Chondrocyte (in vitro differentiated cells): ENCODE measurements at regions not wholly inside any gene's neighbourhood (a gene's known extent, or its start where the extent isn't known, plus 50 kb on each side); places are given as distances from the start of the nearest gene placed in this dataset.

Experiments used
- DNase-seq: peaks from one replicate; pipeline ENCODE4 v3.0.0; 2021; ENCODE audit warnings: mixed read lengths, low spot score
- H3K27ac Mint-ChIP-seq: one replicate; pipeline ENCODE4 v1.8.0; 2021; ENCODE audit warnings: mild to moderate bottlenecking, moderate library complexity, mixed read lengths; ENCODE audit not compliant: unreplicated experiment
- H3K27me3 Mint-ChIP-seq: 2 replicates; pipeline ENCODE4 v1.8.0; 2021; ENCODE audit warnings: low read depth, mixed read lengths
- H3K36me3 Mint-ChIP-seq: 2 replicates; pipeline ENCODE4 v1.8.0; 2021; ENCODE audit warnings: low read depth, mixed read lengths
- H3K4me1 Mint-ChIP-seq: 2 replicates; pipeline ENCODE4 v1.8.0; 2021; ENCODE audit warnings: low read depth, mild to moderate bottlenecking, mixed read lengths
- H3K4me3 Mint-ChIP-seq: one replicate; pipeline ENCODE4 v1.8.0; 2021; ENCODE audit warnings: mild to moderate bottlenecking, moderate library complexity, mixed read lengths; ENCODE audit not compliant: unreplicated experiment
- H3K9me3 Mint-ChIP-seq: 2 replicates; pipeline ENCODE4 v1.8.0; 2021; ENCODE audit warnings: low read depth, mixed read lengths
- TF ChIP-seq, protein P1 (sequence below): fragments of 200-600 bp; sonication (generic); IDR thresholded peaks from 2 replicates; pipeline ENCODE4 v1.5.0; 2021; ENCODE audit warnings: antibody characterized with exemption, mild to moderate bottlenecking, moderate library complexity

DNA sequence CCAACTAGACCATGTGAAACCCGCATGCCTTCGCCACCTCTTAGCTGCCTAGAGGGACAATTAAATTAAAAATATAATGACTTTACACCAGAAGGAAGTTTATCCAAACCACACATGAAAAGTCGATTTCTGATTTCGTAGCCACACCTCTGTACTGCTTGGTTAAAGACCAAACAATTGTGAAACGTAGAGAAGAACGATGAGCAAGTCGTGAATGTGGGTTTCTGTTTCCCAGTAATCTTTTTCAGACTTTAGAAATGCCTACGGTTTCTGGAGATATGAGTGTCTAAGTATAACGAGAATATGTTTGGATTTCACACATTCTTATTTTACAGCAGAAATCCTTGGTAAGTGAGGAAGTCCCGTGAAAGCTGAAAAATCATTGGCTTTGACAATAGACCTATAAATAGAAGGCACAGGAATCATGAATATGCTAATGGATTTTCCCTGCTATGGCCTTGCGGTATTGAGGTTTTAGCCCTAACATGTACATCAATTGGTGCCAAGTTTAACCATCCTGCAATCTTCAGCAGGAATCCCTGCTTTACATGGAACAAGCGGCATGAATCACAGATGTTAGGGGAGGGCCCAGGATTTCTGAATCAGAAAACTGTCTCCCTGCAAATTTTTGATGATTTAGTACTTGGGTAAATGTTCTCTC is 105.6 kb downstream of the TTC32 start:
- no peaks in the 10 kb centered on the region for H3K27me3 Mint-ChIP-seq
- no peak for DNase-seq
- TF ChIP-seq, protein P1, sequence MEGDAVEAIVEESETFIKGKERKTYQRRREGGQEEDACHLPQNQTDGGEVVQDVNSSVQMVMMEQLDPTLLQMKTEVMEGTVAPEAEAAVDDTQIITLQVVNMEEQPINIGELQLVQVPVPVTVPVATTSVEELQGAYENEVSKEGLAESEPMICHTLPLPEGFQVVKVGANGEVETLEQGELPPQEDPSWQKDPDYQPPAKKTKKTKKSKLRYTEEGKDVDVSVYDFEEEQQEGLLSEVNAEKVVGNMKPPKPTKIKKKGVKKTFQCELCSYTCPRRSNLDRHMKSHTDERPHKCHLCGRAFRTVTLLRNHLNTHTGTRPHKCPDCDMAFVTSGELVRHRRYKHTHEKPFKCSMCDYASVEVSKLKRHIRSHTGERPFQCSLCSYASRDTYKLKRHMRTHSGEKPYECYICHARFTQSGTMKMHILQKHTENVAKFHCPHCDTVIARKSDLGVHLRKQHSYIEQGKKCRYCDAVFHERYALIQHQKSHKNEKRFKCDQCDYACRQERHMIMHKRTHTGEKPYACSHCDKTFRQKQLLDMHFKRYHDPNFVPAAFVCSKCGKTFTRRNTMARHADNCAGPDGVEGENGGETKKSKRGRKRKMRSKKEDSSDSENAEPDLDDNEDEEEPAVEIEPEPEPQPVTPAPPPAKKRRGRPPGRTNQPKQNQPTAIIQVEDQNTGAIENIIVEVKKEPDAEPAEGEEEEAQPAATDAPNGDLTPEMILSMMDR = no peak
- peaks cover 6% of the 10 kb centered on the region for H3K9me3 Mint-ChIP-seq
- no peaks in the 10 kb centered on the region for H3K36me3 Mint-ChIP-seq
- peak overlapping the region; percentile 67 for H3K27ac Mint-ChIP-seq
- H3K4me3 Mint-ChIP-seq = no peak overlapping the region
- peaks cover 45% of the 10 kb centered on the region for H3K4me1 Mint-ChIP-seq

DNA sequence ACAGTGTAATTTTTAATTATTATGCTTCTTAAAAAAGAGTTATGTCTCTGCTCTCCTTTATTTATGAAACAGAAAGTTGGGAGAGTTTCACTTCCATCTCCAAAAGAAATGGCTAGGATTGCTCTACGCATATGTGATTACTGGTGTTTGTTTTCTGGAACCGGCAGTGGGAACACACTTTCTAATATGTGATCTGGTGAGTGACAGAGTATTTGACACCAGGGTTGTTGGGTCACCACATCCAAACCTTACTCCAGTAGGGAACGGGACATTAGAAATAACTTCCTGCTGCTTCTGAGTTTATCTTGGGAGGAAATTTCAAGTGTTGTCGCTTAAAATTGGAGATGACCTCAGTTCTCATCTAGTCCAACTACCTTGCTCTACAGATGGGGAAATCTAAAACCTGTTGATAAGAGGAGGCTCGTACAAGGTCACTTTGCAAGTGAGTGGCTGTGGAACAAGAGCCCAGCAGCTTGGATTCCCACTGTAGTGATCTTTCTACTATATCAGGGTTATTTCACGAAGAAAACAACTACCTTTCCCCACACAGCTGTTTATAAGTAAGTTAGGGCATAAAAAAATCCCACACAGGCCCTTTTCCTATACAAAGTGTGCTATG is 108.5 kb downstream of the TTC32 start:
- no peak for DNase-seq
- Mint-ChIP-seq H3K36me3 (no peaks in the 10 kb centered on the region), H3K27ac (no peak overlapping the region), H3K9me3 (peaks cover 6% of the 10 kb centered on the region), H3K4me3 (no peak overlapping the region), H3K4me1 (peaks cover 42% of the 10 kb centered on the region), H3K27me3 (no peaks in the 10 kb centered on the region)
- TF ChIP-seq, protein P1 = no peak

DNA sequence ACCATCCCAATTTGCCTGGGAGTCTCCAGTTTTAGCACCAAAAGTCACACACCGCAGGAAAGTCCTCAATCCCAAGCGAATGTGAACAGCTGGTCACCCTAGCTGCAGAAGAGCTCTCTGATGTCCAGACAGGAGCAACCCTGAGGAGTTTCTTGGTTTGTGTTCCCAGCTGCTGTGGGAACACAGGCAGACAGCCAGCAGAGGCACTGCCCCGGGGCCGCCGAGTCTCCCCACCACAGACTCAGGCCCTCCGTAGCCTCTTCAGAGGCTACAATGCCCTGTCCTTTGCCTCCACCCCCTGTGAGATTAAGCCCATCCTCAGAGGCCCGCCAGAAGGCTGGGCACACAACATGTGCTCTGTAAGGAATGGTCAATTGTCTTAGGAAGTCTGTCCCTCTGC is 111.5 kb downstream of the TTC32 start:
- TF ChIP-seq, protein P1 = no peak
- no peak overlapping the region for H3K4me3 Mint-ChIP-seq
- H3K9me3 Mint-ChIP-seq = no peaks in the 10 kb centered on the region
- no peaks in the 10 kb centered on the region for H3K27me3 Mint-ChIP-seq
- DNase-seq = no peak
- peaks cover 39% of the 10 kb centered on the region for H3K4me1 Mint-ChIP-seq
- no peaks in the 10 kb centered on the region for H3K36me3 Mint-ChIP-seq
- H3K27ac Mint-ChIP-seq = peak overlapping the region; percentile 39

DNA sequence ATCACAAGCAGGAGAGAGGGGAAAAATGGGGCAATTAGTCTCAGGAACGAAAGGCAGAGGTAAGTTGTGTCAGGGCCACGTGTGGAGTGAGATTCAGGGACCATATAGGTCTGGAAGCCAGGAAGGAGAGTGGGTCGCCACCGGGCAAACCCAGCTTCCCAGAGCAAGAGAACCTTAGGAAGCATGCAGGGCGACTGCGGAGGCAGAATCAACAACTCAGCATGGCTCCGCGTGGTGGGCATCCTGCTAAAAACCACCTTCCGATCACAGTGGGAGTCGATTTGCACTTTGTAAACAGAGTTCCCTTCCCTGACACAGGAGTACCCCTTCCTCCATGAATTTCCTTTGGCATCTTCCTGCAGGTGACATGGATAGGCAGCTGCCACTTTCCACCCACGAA is 114.6 kb downstream of the TTC32 start:
- TF ChIP-seq, protein P1 = no peak
- Mint-ChIP-seq H3K27me3 (no peaks in the 10 kb centered on the region), H3K4me1 (peaks cover 35% of the 10 kb centered on the region), H3K36me3 (no peaks in the 10 kb centered on the region), H3K4me3 (no peak overlapping the region), H3K9me3 (no peaks in the 10 kb centered on the region), H3K27ac (peak overlapping the region; percentile 90)
- no peak for DNase-seq

DNA sequence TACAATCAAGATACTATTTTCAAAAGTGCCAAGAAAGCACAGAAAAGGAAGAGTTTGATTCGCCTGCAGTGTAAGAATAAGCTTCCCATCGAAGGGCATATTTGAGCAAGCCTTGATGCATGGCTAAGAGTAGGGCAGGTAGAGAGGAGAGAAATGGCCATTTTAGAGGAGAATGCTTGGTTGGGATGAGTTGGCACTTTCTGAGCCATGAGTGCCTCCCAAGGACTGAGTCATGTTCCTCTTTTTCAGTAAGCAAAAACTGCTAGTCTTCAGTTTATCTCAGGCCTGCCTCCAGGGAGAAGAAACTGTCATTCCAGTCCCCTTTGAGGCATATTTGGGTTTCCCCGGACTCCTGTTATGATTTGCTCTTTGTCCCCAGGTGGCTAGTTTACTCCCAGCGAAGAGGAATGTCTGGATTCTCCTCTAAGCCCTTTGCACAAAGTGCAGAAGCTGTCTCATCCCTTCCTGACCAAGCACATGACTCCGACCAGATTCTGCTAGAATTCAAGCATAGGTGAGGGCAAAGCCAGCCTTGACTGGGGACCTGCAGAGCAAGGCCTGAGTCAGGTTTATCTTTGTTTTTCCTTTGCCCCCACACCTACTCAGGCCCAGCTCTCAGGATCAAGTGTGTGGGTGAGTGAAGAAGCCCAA is 115.2 kb downstream of the TTC32 start:
- TF ChIP-seq, protein P1 = no peak
- H3K27me3 Mint-ChIP-seq = no peaks in the 10 kb centered on the region
- no peak overlapping the region for H3K4me3 Mint-ChIP-seq
- H3K36me3 Mint-ChIP-seq = no peaks in the 10 kb centered on the region
- H3K4me1 Mint-ChIP-seq = peaks cover 35% of the 10 kb centered on the region
- DNase-seq = no peak
- H3K9me3 Mint-ChIP-seq = no peaks in the 10 kb centered on the region
- peak overlapping the region; percentile 90 for H3K27ac Mint-ChIP-seq
